SK-N-SH (cell line): ENCODE measurements at regions not wholly inside any gene's neighbourhood (a gene's known extent, or its start where the extent isn't known, plus 50 kb on each side); places are given as distances from the start of the nearest gene placed in this dataset.

ENCODE experiments used
- CTCF ChIA-PET: fragments of 300-600, 350-600 bp; formaldehyde crosslinking; extraction: SDS; loops from one replicate; lab custom pipeline; 2021; lab: Yijun Ruan, JAX
- POLR2A ChIA-PET: fragments of 350-600 bp; sonication (Branson Sonifier 250); formaldehyde crosslinking; extraction: SDS; loops from one replicate; lab custom pipeline; 2020; ENCODE audit warnings: antibody characterized with exemption, inconsistent platforms; lab: Yijun Ruan, JAX
- DNase-seq: peaks from one replicate; pipeline ENCODE4 v3.0.0; 2012
- H2AFZ ChIP-seq: fragments of 200-600 bp; sonication (generic); 2 replicates; pipeline ENCODE4 v1.8.1; 2016; ENCODE audit warnings: antibody characterized with exemption, mild to moderate bottlenecking, low read depth
- H3F3A ChIP-seq: fragments of 200-600 bp; sonication (generic); replicated peaks from 2 replicates; pipeline ENCODE3; 2016; ENCODE audit warnings: antibody characterized with exemption, mild to moderate bottlenecking; ENCODE audit not compliant: insufficient read depth
- H3K27ac ChIP-seq, 2 experiments: fragments of 200-500 bp in 1 of 2; fragments of 200-600 bp in 1 of 2; sonication (Bioruptor generic) in 1 of 2; sonication (generic), shearing (Covaris generic) in 1 of 2; 2 replicates each; pipeline versions ENCODE4 v1.5.1 to v1.6.1; 2014 to 2016; ENCODE audit warnings: low read depth in 2 of 2, inconsistent platforms in 1 of 2, low read length in 1 of 2, mild to moderate bottlenecking in 1 of 2, mixed read lengths in 1 of 2
- H3K27me3 ChIP-seq: fragments of 200-600 bp; sonication (generic), shearing (Covaris generic); 2 replicates; pipeline ENCODE4 v1.6.1; 2016; ENCODE audit warnings: mixed run types; ENCODE audit not compliant: insufficient read depth
- H3K36me3 ChIP-seq, 2 experiments: fragments of 200-500 bp in 1 of 2; fragments of 200-600 bp in 1 of 2; sonication (Bioruptor generic) in 1 of 2; sonication (generic) in 1 of 2; replicated peaks in 1 of 2; 2 replicates each; pipeline versions ENCODE3 to v1.5.1; 2014 to 2016; ENCODE audit warnings: low read length in 1 of 2, mild to moderate bottlenecking in 1 of 2; ENCODE audit not compliant: insufficient read depth in 2 of 2, control insufficient read depth in 1 of 2
- H3K4me1 ChIP-seq, 2 experiments: fragments of 200-500 bp in 1 of 2; fragments of 200-600 bp in 1 of 2; sonication (Bioruptor generic) in 1 of 2; sonication (generic), shearing (Covaris generic) in 1 of 2; 2 replicates each; pipeline versions ENCODE4 v1.5.1 to v1.6.1; 2014 to 2016; ENCODE audit warnings: low read depth in 1 of 2, low read length in 1 of 2, mixed run types in 1 of 2; ENCODE audit not compliant: insufficient read depth in 2 of 2, control insufficient read depth in 1 of 2
- H3K4me2 ChIP-seq: fragments of 200-600 bp; sonication (generic), shearing (Covaris generic); 2 replicates; pipeline ENCODE4 v1.6.1; 2017; ENCODE audit warnings: mixed run types
- H3K4me3 ChIP-seq, 2 experiments: fragments of 200-500 bp in 1 of 2; fragments of 200-600 bp in 1 of 2; sonication (Bioruptor generic) in 1 of 2; sonication (generic), shearing (Covaris generic) in 1 of 2; 2 replicates each; pipeline versions ENCODE4 v1.5.1 to v1.8.1; 2014 to 2016; ENCODE audit warnings: low read depth in 2 of 2, inconsistent platforms in 1 of 2, low read length in 1 of 2, mild to moderate bottlenecking in 1 of 2, mixed read lengths in 1 of 2, moderate library complexity in 1 of 2
- H3K79me2 ChIP-seq: fragments of 200-600 bp; sonication (generic); 2 replicates; pipeline ENCODE4 v1.8.1; 2017; ENCODE audit warnings: mild to moderate bottlenecking; ENCODE audit not compliant: insufficient read depth
- H3K9ac ChIP-seq: fragments of 200-600 bp; sonication (generic); 2 replicates; pipeline ENCODE4 v1.6.1; 2017; ENCODE audit warnings: mixed run types
- H3K9me2 ChIP-seq: fragments of 200-600 bp; sonication (generic); 2 replicates; pipeline ENCODE4 v1.6.1; 2017; ENCODE audit warnings: mixed run types
- H3K9me3 ChIP-seq: fragments of 200-600 bp; sonication (generic); 2 replicates; pipeline ENCODE4 v1.6.1; 2017; ENCODE audit warnings: mixed run types, mild to moderate bottlenecking, moderate library complexity
- H4K20me1 ChIP-seq: fragments of 200-600 bp; sonication (generic); 2 replicates; pipeline ENCODE4 v1.6.1; 2017; ENCODE audit warnings: mild to moderate bottlenecking, mixed run types; ENCODE audit not compliant: insufficient read depth
- ELF1 ChIP-seq: IDR thresholded peaks from 2 replicates; pipeline ENCODE4 v1.4.0; 2012
- EP300 ChIP-seq, 2 experiments: IDR thresholded peaks; 2 replicates each; pipeline versions ENCODE4 v1.4.0 to v1.6.1; 2012; ENCODE audit warnings: borderline replicate concordance in 1 of 2, low read depth in 1 of 2, low read length in 1 of 2
- FOSL2 ChIP-seq: IDR thresholded peaks from 2 replicates; pipeline ENCODE4 v1.4.0; 2012; ENCODE audit warnings: low read depth, mild to moderate bottlenecking, moderate library complexity, borderline replicate concordance
- FOXJ3 ChIP-seq: sonication (generic); formaldehyde crosslinking; IDR thresholded peaks from 2 replicates; pipeline ENCODE4 v1.5.1; 2020; ENCODE audit warnings: mild to moderate bottlenecking, missing genetic modification reagents
- GATA2 ChIP-seq: sonication (generic); formaldehyde crosslinking; IDR thresholded peaks from 2 replicates; pipeline ENCODE4 v1.5.0; 2020; ENCODE audit warnings: mild to moderate bottlenecking, missing genetic modification reagents
- JUND ChIP-seq: IDR thresholded peaks from 2 replicates; pipeline ENCODE4 v1.4.0; 2012
- RFX5 ChIP-seq: IDR thresholded peaks from 2 replicates; pipeline ENCODE4 v1.6.1; 2012; ENCODE audit warnings: mild to moderate bottlenecking, improper control_type of control experiment, low read length
- SMC3 ChIP-seq: IDR thresholded peaks from 2 replicates; pipeline ENCODE4 v1.6.1; 2012; ENCODE audit warnings: low read depth, low read length, improper control_type of control experiment
- TCF12 ChIP-seq: IDR thresholded peaks from 2 replicates; pipeline ENCODE4 v1.4.0; 2012
- USF1 ChIP-seq: IDR thresholded peaks from 2 replicates; pipeline ENCODE4 v1.4.0; 2012; ENCODE audit warnings: low read depth, borderline replicate concordance
- YY1 ChIP-seq: IDR thresholded peaks from 2 replicates; pipeline ENCODE4 v1.4.0; 2012; ENCODE audit warnings: low read depth, mild to moderate bottlenecking
- WGBS: methylation state at CpG from one replicate; pipeline ENCODE4 v1.1.6; 2017; ENCODE audit warnings: low lambda C conversion rate; 5-methylcytosine and 5-hydroxymethylcytosine counted together

DNA sequence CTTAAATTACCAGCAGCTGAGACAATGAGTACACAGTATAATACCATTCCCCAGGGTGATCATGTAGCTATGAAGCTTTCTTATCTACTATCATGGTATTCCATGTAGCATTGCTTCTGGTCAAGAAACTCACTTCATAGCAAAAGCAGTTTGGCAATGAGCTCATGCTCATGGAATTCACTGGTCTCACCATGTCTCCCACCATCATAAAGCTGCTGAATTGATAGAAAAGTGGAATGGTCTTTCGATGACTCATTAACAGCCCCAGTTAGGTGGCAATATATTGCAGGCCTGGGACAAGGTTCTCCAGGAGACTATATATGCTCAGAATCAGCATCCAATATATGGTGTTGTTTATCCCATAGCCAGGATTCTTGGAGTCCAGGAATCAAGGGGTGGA is 553.7 kb downstream of the FOXG1 start:
- no peak for DNase-seq
- H3K27ac ChIP-seq, result no peak overlapping the region

DNA sequence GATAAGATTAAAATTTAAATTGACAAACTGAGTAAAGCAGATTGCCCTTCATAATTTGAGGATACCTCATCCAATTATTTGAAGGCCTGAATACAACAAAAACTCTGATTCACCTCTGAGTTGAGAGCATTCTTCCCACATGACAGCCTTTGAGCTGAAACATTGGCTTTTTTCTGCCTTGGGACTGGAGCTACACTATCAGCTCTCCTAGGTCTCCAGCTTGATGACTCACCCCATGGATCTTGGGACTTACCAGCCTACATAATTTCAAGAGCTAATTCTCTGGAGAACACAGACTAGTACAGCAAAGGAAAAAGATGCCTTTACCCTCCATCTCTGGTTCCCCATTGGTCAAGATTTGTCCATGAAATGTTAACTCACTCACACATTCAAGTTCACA is 555.1 kb downstream of the FOXG1 start:
- no peaks in the 10 kb centered on the region for H3F3A ChIP-seq
- H3K4me2 ChIP-seq, result no peak overlapping the region
- TF ChIP-seq TCF12, result 0 out of 2 replicates have a peak, but pooled peaks have one; percentile 18
- no peak for TF ChIP-seq SMC3
- TF ChIP-seq ELF1, result no peak
- TF ChIP-seq JUND, result peak; percentile 27; the same call in 1 of the 2 replicates
- no peak for TF ChIP-seq GATA2 (CRISPR knock-in tag)
- peak in 1 of 2 experiments; percentile 27; a peak in 1 of 4 replicates for TF ChIP-seq EP300 (IDR thresholded peaks at IDR 0.05; ENCODE audit: borderline replicate concordance in 1 of 2, low read depth in 1 of 2, low read length in 1 of 2)
- TF ChIP-seq FOSL2, result peak; percentile 52; the same call in 1 of the 2 replicates
- no peaks in the 10 kb centered on the region for H3K79me2 ChIP-seq
- no peak overlapping the region for H3K4me3 ChIP-seq
- H2AFZ ChIP-seq, result no peak overlapping the region
- H3K9me3 ChIP-seq, result no peaks in the 10 kb centered on the region
- no peaks in the 10 kb centered on the region for H3K36me3 ChIP-seq
- no peak for DNase-seq
- H3K4me1 ChIP-seq, result no peaks in the 10 kb centered on the region
- CTCF ChIA-PET, result no interaction called here
- H3K9me2 ChIP-seq, result no peaks in the 10 kb centered on the region
- no peaks in the 10 kb centered on the region for H3K27me3 ChIP-seq
- 0 out of 4 replicates have a peak overlapping the region, but pooled peaks of 1 of the 2 experiments have one; percentile 31 for H3K27ac ChIP-seq
- no peak overlapping the region for H3K9ac ChIP-seq
- POLR2A ChIA-PET, result no interaction called here
- no peaks in the 10 kb centered on the region for H4K20me1 ChIP-seq

More for the DNA sequence above, 553.7 kb downstream of the FOXG1 start:
- no peaks in the 10 kb centered on the region for H4K20me1 ChIP-seq
- TF ChIP-seq FOXJ3 (CRISPR knock-in tag), result no peak
- TF ChIP-seq, all 33 proteins: peak for 0
- WGBS, result 0% methylated on average over 1 of the region's 1 CpG
- Histone ChIP-seq H3K9me3 (no peaks in the 10 kb centered on the region), H3K36me3 (no peaks in the 10 kb centered on the region), H3K27me3 (no peaks in the 10 kb centered on the region), H3K9ac (no peak overlapping the region), H3K4me2 (no peak overlapping the region), H3K4me1 (no peaks in the 10 kb centered on the region), H2AFZ (no peak overlapping the region), H3K4me3 (no peak overlapping the region), H3K79me2 (no peaks in the 10 kb centered on the region), H3F3A (no peaks in the 10 kb centered on the region), H3K9me2 (no peaks in the 10 kb centered on the region)
- CTCF ChIA-PET, result interaction anchor here (1.4 kb wide), 1 partner anchor 11 kb away, joined by 3 read pairs; no protein-coding TSS in a partner anchor
- POLR2A ChIA-PET, result no interaction called here

DNA sequence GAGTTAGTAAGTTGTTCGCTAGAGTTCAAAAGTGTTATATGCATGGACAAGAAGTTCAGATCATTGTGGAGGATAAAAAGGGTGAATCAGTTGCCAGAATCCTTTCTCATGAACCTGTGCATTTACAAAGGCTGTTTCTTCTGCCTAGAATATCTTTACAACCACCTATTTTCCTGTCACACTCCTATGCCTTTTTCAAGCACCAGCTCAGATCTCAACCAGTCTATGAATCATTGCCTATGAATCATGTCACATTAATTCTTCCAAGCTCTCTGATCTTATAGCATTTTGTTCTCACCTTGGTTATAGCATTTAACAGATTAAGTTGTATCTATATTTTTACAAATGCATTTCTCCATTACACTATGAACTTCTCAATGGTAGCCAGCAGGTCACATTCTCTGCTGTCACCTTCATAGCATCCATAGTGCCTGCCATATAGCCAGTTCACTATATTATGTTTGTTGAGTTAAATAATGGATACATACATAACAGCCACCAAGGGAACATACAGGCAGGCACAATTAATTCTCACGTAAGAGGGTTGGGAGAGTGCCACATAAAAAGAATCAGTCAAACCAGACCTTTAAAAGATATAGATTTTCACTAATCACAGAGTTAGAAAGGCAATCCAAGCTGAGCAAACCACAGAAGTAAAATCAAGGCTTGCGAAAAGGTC is 573.0 kb downstream of the FOXG1 start:
- WGBS, result 25% methylated on average over 3 of the region's 3 CpGs
- Histone ChIP-seq H3K36me3 (no peaks in the 10 kb centered on the region), H3K27ac (no peak overlapping the region), H3K4me3 (no peak overlapping the region), H3F3A (no peaks in the 10 kb centered on the region), H4K20me1 (no peaks in the 10 kb centered on the region), H3K4me1 (no peaks in the 10 kb centered on the region), H3K9me2 (0 out of 2 replicates have a peak, but pooled peaks cover 3% of the 10 kb centered on the region), H3K9me3 (0 out of 2 replicates have a peak, but pooled peaks cover 4% of the 10 kb centered on the region), H3K27me3 (peaks cover 13% of the 10 kb centered on the region; the same call in 1 of the 2 replicates), H3K79me2 (no peaks in the 10 kb centered on the region), H3K4me2 (no peak overlapping the region), H3K9ac (no peak overlapping the region), H2AFZ (no peak overlapping the region)
- POLR2A ChIA-PET, result no interaction called here
- TF ChIP-seq FOSL2 (peak; percentile 53; the same call in 1 of the 2 replicates), YY1 (no peak), RFX5 (no peak), USF1 (no peak), JUND (no peak)
- CTCF ChIA-PET, result no interaction called here
- no peak for DNase-seq
